ENCODE measurements at regions not wholly inside any gene's neighbourhood (a gene's known extent, or its start where the extent isn't known, plus 50 kb on each side); places are given as distances from the start of the nearest gene placed in this dataset.

GRCh38 chr3:194830401-194830800, 144.7 kb downstream of the FAM43A start:
- TF ChIP-seq CTCF (IDR thresholded peaks at IDR 0.05) (no peak), POLR2AphosphoS5 (IDR thresholded peaks at IDR 0.05) (no peak)
